DMS 273 (cell line): ENCODE measurements at regions not wholly inside any gene's neighbourhood (a gene's known extent, or its start where the extent isn't known, plus 50 kb on each side); places are given as distances from the start of the nearest gene placed in this dataset.

Source experiments
- DNase-seq: peaks from one replicate; lab custom pipeline; 2025; ENCODE audit not compliant: unreplicated experiment; lab: John Stamatoyannopoulos, UW

GRCh38 chr2:198712485-198712884, 745.3 kb downstream of the SATB2 start:
- DNase-seq, result no peak

- DNase-seq, result no peak
Observed at GRCh38 chr2:198711484-198711883, 746.3 kb downstream of the SATB2 start.

GRCh38 chr2:198710562-198710961, 747.2 kb downstream of the SATB2 start:
- DNase-seq, result no peak

- DNase-seq, result no peak
Observed at GRCh38 chr2:198706476-198707082, 751.2 kb downstream of the SATB2 start.

GRCh38 chr2:198703281-198703680, 754.5 kb downstream of the SATB2 start:
- DNase-seq, result no peak

- no peak for DNase-seq
Observed at GRCh38 chr2:198702796-198703195, 754.9 kb downstream of the SATB2 start.

GRCh38 chr2:198701481-198701880, 756.3 kb downstream of the SATB2 start:
- no peak for DNase-seq

GRCh38 chr2:198700319-198700718, 757.4 kb downstream of the SATB2 start:
- no peak for DNase-seq

GRCh38 chr2:198698230-198698629, 759.5 kb downstream of the SATB2 start:
- no peak for DNase-seq

GRCh38 chr2:198697794-198698193, 759.9 kb downstream of the SATB2 start:
- no peak for DNase-seq

GRCh38 chr2:198697218-198697617, 760.5 kb downstream of the SATB2 start:
- no peak for DNase-seq

- no peak for DNase-seq
Observed at GRCh38 chr2:198695879-198696278, 761.9 kb downstream of the SATB2 start.

- no peak for DNase-seq
Observed at GRCh38 chr2:198692907-198693510, 764.7 kb downstream of the SATB2 start.

- no peak for DNase-seq
Observed at GRCh38 chr2:198691236-198691635, 766.5 kb downstream of the SATB2 start.

GRCh38 chr2:198664321-198664720, 793.4 kb downstream of the SATB2 start:
- no peak for DNase-seq

GRCh38 chr2:198662905-198663304, 794.8 kb downstream of the SATB2 start:
- no peak for DNase-seq

- DNase-seq, result no peak
Observed at GRCh38 chr2:198660501-198660900, 797.2 kb downstream of the SATB2 start.

- no peak for DNase-seq
Observed at GRCh38 chr2:198659096-198659870, 798.5 kb downstream of the SATB2 start.

- peak; percentile 54 for DNase-seq
Observed at GRCh38 chr2:198657512-198658121, 800.1 kb downstream of the SATB2 start.

- DNase-seq, result no peak
Observed at GRCh38 chr2:198656869-198657268, 800.9 kb downstream of the SATB2 start.

- no peak for DNase-seq
Observed at GRCh38 chr2:198654646-198655045, 803.1 kb downstream of the SATB2 start.

GRCh38 chr2:198653311-198653710, 804.4 kb downstream of the SATB2 start:
- DNase-seq, result no peak
